ENCODE measurements at regions not wholly inside any gene's neighbourhood (a gene's known extent, or its start where the extent isn't known, plus 50 kb on each side); places are given as distances from the start of the nearest gene placed in this dataset.

GRCh38 chr13:105463011-105463501, 1072.4 kb downstream of the EFNB2 start:
- no peak for DNase-seq (ENCODE audit: low spot score in 2 of 2)
- H3K4me3 ChIP-seq (ENCODE audit: low read depth, poor library complexity, severe bottlenecking), result no peak overlapping the region
- TF ChIP-seq POLR2A (IDR thresholded peaks at IDR 0.05) (no peak), CTCF (IDR thresholded peaks at IDR 0.05) (no peak)
- intact Hi-C loops (cut with DNase I; ENCODE audit: low total_unique reads), result no loop called here
- WGBS, 2 donors, result 41 to 47% methylated on average over 2 of the region's 2 CpGs

DNA sequence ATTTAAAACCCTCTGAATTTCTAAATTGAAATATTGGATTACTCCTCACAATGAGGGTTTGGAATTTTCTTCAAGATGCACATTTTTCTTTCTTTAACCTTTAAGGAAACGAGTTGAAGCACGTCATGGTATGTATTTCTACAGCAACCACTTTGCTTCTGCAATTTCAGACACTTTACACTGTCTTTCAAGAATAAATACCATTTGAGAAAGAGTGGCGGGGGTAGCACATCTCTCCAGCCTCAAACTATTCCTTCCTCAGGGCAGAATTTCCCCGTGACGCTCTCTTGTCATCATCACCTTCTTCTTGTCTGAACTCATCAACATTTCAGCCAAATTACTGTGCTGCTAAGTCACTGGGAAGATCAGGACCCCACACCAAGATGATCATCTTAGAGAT, 1073.4 kb downstream of the EFNB2 start:
- TF ChIP-seq CTCF (IDR thresholded peaks at IDR 0.05) (no peak), POLR2A (IDR thresholded peaks at IDR 0.05) (no peak)
- intact Hi-C loops (cut with DNase I; ENCODE audit: low total_unique reads), result no loop called here
- no peak for DNase-seq (ENCODE audit: low spot score in 2 of 2)
- 61 to 65% methylated on average over 5 of the region's 5 CpGs for WGBS, 2 donors
- H3K4me3 ChIP-seq (ENCODE audit: low read depth, poor library complexity, severe bottlenecking), result no peak overlapping the region

- H3K4me3 ChIP-seq (ENCODE audit: low read depth, poor library complexity, severe bottlenecking), result no peak overlapping the region
- intact Hi-C loops (cut with DNase I; ENCODE audit: low total_unique reads), result no loop called here
- WGBS, 2 donors, result 62 to 68% methylated on average over 2 of the region's 2 CpGs
- no peak for TF ChIP-seq POLR2A (IDR thresholded peaks at IDR 0.05)
- no peak for TF ChIP-seq CTCF (IDR thresholded peaks at IDR 0.05)
- no peak for DNase-seq (ENCODE audit: low spot score in 2 of 2)
These were observed 1082.6 kb downstream of the EFNB2 start for GRCh38 chr13:105452895-105453294.

DNA sequence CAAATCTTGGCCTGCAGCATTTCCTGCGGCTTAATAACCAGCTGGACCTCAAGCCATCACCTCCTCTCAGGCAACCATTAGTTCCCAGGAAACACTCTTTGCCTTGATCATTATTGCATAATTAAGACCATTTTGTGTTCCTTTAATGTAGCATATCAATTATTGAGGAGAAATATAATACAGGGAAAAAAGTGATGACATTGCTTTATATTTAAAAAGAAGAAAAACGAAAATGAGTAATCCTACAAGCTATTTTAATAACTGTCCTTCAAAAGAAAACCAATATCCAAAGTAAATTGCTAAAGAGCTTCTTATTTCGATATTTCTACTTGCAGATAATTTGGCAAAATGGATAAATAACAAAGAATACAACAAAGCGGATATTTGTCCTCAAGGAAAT, 1084.7 kb downstream of the EFNB2 start:
- intact Hi-C loops (cut with DNase I; ENCODE audit: low total_unique reads), result no loop called here
- no peak overlapping the region for H3K4me3 ChIP-seq (ENCODE audit: low read depth, poor library complexity, severe bottlenecking)
- TF ChIP-seq POLR2A (IDR thresholded peaks at IDR 0.05), result no peak
- no peak for TF ChIP-seq CTCF (IDR thresholded peaks at IDR 0.05)
- 80 to 81% methylated on average over 4 of the region's 4 CpGs for WGBS, 2 donors
- no peak for DNase-seq (ENCODE audit: low spot score in 2 of 2)

DNA sequence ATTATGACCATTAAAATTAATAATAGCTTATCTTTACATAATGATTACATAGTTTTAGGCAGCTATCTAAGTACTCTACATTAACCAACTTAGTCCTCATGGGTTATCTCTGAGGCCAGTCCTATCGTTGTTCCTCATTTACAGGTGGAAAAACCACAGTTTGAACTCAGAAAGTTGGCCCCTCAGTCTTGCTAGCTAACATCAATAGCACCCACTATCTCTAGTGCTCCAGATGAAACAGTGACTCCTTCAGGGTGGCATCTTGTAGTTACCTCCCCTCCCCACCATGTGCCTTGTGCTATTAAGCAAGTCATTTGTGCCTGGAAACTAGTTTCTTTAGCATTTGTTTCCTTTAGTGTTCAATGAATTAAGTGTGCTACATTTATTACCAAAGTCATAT, 1086.7 kb downstream of the EFNB2 start:
- WGBS, 2 donors, result 89 to 90% methylated on average over 1 of the region's 1 CpG
- intact Hi-C loops (cut with DNase I; ENCODE audit: low total_unique reads), result no loop called here
- DNase-seq (ENCODE audit: low spot score in 2 of 2), result no peak
- no peak for TF ChIP-seq POLR2A (IDR thresholded peaks at IDR 0.05)
- TF ChIP-seq CTCF (IDR thresholded peaks at IDR 0.05), result no peak
- no peak overlapping the region for H3K4me3 ChIP-seq (ENCODE audit: low read depth, poor library complexity, severe bottlenecking)

DNA sequence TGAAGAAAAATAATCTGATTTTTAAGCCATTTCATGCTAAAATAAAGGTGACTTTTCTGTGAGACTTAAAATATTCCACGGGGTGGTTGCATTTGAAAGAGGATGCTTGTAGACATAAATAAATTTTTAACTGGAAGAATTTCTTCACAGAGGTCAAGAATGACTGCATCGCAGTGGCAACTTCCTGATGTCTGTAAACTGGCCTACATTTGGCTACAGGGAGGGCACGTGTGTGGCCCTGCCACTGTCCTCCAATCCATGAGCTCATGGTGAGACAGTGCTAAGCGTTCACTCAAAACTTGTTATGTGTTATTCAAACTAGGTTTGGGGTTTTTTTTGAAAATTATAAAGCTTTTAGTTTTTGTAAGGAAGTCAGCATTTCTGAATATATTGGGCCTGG, 1089.3 kb downstream of the EFNB2 start:
- intact Hi-C loops (cut with DNase I; ENCODE audit: low total_unique reads), result no loop called here
- TF ChIP-seq POLR2A (IDR thresholded peaks at IDR 0.05), result no peak
- TF ChIP-seq CTCF (IDR thresholded peaks at IDR 0.05), result no peak
- no peak overlapping the region for H3K4me3 ChIP-seq (ENCODE audit: low read depth, poor library complexity, severe bottlenecking)
- 68 to 74% methylated on average over 4 of the region's 4 CpGs for WGBS, 2 donors
- no peak for DNase-seq (ENCODE audit: low spot score in 2 of 2)

Measured in lower leg skin (tissue), 4 donors.